ENCODE measurements at regions not wholly inside any gene's neighbourhood (a gene's known extent, or its start where the extent isn't known, plus 50 kb on each side); places are given as distances from the start of the nearest gene placed in this dataset.

DNA sequence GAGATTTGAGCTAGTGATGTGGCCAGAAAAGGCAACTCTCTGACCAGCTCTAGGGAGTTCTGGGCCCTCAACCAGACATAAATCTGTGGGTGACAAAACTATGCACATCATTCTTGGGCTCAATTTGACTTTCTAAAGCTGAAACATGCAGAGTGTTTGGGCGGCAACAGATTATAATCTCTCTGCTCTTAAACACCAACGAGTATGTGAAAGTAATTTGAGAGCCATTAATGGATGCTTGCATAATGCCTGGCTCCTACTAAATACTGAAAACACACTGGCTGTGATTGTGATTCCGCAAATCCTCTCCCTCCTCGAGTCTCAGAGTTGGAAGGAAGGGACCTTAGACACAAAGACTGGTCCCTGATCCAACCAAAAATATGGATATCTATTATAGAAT, 186.7 kb downstream of the UACA start:
- TF ChIP-seq, protein P1, sequence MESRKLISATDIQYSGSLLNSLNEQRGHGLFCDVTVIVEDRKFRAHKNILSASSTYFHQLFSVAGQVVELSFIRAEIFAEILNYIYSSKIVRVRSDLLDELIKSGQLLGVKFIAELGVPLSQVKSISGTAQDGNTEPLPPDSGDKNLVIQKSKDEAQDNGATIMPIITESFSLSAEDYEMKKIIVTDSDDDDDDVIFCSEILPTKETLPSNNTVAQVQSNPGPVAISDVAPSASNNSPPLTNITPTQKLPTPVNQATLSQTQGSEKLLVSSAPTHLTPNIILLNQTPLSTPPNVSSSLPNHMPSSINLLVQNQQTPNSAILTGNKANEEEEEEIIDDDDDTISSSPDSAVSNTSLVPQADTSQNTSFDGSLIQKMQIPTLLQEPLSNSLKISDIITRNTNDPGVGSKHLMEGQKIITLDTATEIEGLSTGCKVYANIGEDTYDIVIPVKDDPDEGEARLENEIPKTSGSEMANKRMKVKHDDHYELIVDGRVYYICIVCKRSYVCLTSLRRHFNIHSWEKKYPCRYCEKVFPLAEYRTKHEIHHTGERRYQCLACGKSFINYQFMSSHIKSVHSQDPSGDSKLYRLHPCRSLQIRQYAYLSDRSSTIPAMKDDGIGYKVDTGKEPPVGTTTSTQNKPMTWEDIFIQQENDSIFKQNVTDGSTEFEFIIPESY (CRISPR knock-in tag; IDR thresholded peaks at IDR 0.05) = no peak
- TF ChIP-seq NFIC (IDR thresholded peaks at IDR 0.05) (no peak), HMG20B (CRISPR knock-in tag; IDR thresholded peaks at IDR 0.05) (no peak), TEAD4 (IDR thresholded peaks at IDR 0.05; ENCODE audit: low read length) (no peak), TEAD4 (CRISPR knock-in tag; IDR thresholded peaks at IDR 0.05; ENCODE audit: borderline replicate concordance) (no peak), PRMT5 (CRISPR knock-in tag; IDR thresholded peaks at IDR 0.05) (no peak), DDX20 (tag; IDR thresholded peaks at IDR 0.05; ENCODE audit: low read depth) (no peak), RAD21 (CRISPR knock-in tag; conservative IDR thresholded peaks at IDR 0.05 in 1 of 2, IDR thresholded peaks at IDR 0.05 in 1 of 2) (no peak), JUNB (CRISPR knock-in tag; conservative IDR thresholded peaks at IDR 0.05) (no peak), ZNF347 (CRISPR knock-in tag; IDR thresholded peaks at IDR 0.05; ENCODE audit: low read depth) (no peak), ZNF75A (CRISPR knock-in tag; IDR thresholded peaks at IDR 0.05) (no peak), FOXK1 (CRISPR knock-in tag; IDR thresholded peaks at IDR 0.05; ENCODE audit: borderline replicate concordance) (no peak), HNRNPL (IDR thresholded peaks at IDR 0.05; ENCODE audit: low read depth, low read length) (no peak)
- TF ChIP-seq, protein P2, sequence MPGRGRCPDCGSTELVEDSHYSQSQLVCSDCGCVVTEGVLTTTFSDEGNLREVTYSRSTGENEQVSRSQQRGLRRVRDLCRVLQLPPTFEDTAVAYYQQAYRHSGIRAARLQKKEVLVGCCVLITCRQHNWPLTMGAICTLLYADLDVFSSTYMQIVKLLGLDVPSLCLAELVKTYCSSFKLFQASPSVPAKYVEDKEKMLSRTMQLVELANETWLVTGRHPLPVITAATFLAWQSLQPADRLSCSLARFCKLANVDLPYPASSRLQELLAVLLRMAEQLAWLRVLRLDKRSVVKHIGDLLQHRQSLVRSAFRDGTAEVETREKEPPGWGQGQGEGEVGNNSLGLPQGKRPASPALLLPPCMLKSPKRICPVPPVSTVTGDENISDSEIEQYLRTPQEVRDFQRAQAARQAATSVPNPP (IDR thresholded peaks at IDR 0.05; ENCODE audit: borderline replicate concordance, insufficient read depth, insufficient read length) = no peak
